Esophagus muscularis mucosa (tissue), 4 donors: ENCODE measurements at regions not wholly inside any gene's neighbourhood (a gene's known extent, or its start where the extent isn't known, plus 50 kb on each side); places are given as distances from the start of the nearest gene placed in this dataset.
"Not testable (repeated sequence)": the region's sequence is repeated elsewhere in the genome, so short reads cannot be mapped to it uniquely, and the experiment has no call there.

ENCODE experiments used
- DNase-seq: peaks from one replicate; pipeline ENCODE4 v3.0.0-alpha.2; 2017; ENCODE audit errors: extremely low spot score
- H3K27ac ChIP-seq, 4 donors: fragments of 200-600 bp; sonication (generic); replicated peaks in 1 of 4; 1 replicate in 3 of 4; 2 replicates in 1 of 4; pipeline ENCODE4 v1.5.1; 2016 to 2019; ENCODE audit warnings: mild to moderate bottlenecking in 1 of 4
- H3K27me3 ChIP-seq, 4 donors: fragments of 200-600 bp; sonication (generic); one replicate each; pipeline versions ENCODE4 v1.5.1 to v1.6.0; 2016 to 2019
- H3K36me3 ChIP-seq, 4 donors: fragments of 200-600 bp; sonication (generic); one replicate each; pipeline ENCODE4 v1.5.1; 2016 to 2019
- H3K4me1 ChIP-seq, 4 donors: fragments of 200-600 bp; sonication (generic); one replicate each; pipeline ENCODE4 v1.5.1; 2016 to 2019
- H3K4me3 ChIP-seq, 4 donors: fragments of 200-600 bp; sonication (generic); 1 replicate in 2 of 4; 2 replicates in 2 of 4; pipeline ENCODE4 v1.5.1; 2016 to 2019; ENCODE audit warnings: mild to moderate bottlenecking in 4 of 4, moderate library complexity in 1 of 4
- H3K9me3 ChIP-seq, 4 donors: fragments of 200-600 bp; sonication (generic); 1 replicate in 3 of 4; 2 replicates in 1 of 4; pipeline ENCODE4 v1.5.1; 2016 to 2019
- EP300 ChIP-seq: sonication (generic); formaldehyde crosslinking; IDR thresholded peaks from one replicate; pipeline ENCODE4 v1.6.1; 2017; ENCODE audit warnings: antibody characterized with exemption
- POLR2A ChIP-seq: fragments of 450-650 bp; IDR thresholded peaks from one replicate; pipeline ENCODE4 v1.6.1; 2017; ENCODE audit warnings: antibody characterized with exemption, moderate library complexity, mild to moderate bottlenecking, low read depth
- POLR2AphosphoS5 ChIP-seq, 2 donors: sonication (generic); formaldehyde crosslinking; IDR thresholded peaks; one replicate each; pipeline ENCODE4 v1.6.1; 2017; ENCODE audit warnings: antibody characterized with exemption in 2 of 2
- WGBS: methylation state at CpG from one replicate; pipeline ENCODE4 v1.1.5; 2018; 5-methylcytosine and 5-hydroxymethylcytosine counted together
- intact Hi-C: fragments of 100-400 bp; cut with DNase I; formaldehyde crosslinking; loops from one replicate; pipeline ENCODE4 v1.15.1; 2023
- TF ChIP-seq, protein P1 (sequence below), 3 experiments: fragments of 200-600 bp in 2 of 3; fragments of 450-650 bp in 1 of 3; sonication (generic) in 2 of 3; IDR thresholded peaks; one replicate each; pipeline ENCODE4 v1.5.1; 2017 to 2019; ENCODE audit warnings: antibody characterized with exemption in 3 of 3, mild to moderate bottlenecking in 2 of 3, moderate library complexity in 1 of 3

GRCh38 chr18:47380153-47380552 lies 128.7 kb upstream of the SKOR2 start:
- Histone ChIP-seq H3K4me1 (no peaks in the 10 kb centered on the region), H3K36me3 (no peaks in the 10 kb centered on the region), H3K4me3 (no peak overlapping the region), H3K9me3 (no peaks in the 10 kb centered on the region), H3K27ac (no peak overlapping the region), H3K27me3 (peaks cover 0 to 37% (median 0%) of the 10 kb centered on the region in 4 donors)
- 78% methylated on average over 1 of the region's 1 CpG for WGBS
- no peak for TF ChIP-seq EP300
- TF ChIP-seq POLR2A = no peak
- no peak for TF ChIP-seq POLR2AphosphoS5 (IDR thresholded peaks at IDR 0.05)
- TF ChIP-seq, protein P1, sequence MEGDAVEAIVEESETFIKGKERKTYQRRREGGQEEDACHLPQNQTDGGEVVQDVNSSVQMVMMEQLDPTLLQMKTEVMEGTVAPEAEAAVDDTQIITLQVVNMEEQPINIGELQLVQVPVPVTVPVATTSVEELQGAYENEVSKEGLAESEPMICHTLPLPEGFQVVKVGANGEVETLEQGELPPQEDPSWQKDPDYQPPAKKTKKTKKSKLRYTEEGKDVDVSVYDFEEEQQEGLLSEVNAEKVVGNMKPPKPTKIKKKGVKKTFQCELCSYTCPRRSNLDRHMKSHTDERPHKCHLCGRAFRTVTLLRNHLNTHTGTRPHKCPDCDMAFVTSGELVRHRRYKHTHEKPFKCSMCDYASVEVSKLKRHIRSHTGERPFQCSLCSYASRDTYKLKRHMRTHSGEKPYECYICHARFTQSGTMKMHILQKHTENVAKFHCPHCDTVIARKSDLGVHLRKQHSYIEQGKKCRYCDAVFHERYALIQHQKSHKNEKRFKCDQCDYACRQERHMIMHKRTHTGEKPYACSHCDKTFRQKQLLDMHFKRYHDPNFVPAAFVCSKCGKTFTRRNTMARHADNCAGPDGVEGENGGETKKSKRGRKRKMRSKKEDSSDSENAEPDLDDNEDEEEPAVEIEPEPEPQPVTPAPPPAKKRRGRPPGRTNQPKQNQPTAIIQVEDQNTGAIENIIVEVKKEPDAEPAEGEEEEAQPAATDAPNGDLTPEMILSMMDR (IDR thresholded peaks at IDR 0.05) = no peak
- DNase-seq = no peak
- intact Hi-C loops = no loop called here

DNA sequence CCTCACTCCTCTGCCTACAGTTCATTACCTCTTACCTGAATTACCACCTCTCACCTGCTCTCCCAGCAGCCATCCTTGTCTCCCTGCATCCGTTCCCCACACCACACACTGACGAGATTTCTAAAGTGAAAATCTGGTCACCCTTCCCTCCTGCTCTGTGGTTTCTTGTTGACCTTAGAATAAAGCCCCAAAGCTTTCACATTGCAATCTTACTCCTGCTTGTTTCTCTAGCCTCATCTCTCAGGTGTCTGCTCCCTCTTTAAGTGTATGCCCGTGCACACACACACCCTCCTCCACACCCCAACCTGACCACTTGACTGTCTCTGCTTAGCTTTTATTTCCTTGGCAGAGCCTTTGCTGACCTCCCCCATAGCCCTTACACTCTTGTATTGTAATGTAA lies 122.0 kb upstream of the SKOR2 start:
- TF ChIP-seq EP300 (no peak), POLR2AphosphoS5 (IDR thresholded peaks at IDR 0.05) (no peak), POLR2A (no peak)
- TF ChIP-seq, protein P1 (IDR thresholded peaks at IDR 0.05) = no peak
- no peaks in the 10 kb centered on the region for H3K9me3 ChIP-seq
- no peaks in the 10 kb centered on the region for H3K36me3 ChIP-seq
- no peak overlapping the region for H3K27ac ChIP-seq
- peaks cover 0 to 14% (median 0%) of the 10 kb centered on the region in 4 donors for H3K27me3 ChIP-seq
- H3K4me1 ChIP-seq = no peaks in the 10 kb centered on the region
- H3K4me3 ChIP-seq = no peak overlapping the region
- intact Hi-C loops = no loop called here
- no peak for DNase-seq
- 84% methylated on average over 3 of the region's 3 CpGs for WGBS

DNA sequence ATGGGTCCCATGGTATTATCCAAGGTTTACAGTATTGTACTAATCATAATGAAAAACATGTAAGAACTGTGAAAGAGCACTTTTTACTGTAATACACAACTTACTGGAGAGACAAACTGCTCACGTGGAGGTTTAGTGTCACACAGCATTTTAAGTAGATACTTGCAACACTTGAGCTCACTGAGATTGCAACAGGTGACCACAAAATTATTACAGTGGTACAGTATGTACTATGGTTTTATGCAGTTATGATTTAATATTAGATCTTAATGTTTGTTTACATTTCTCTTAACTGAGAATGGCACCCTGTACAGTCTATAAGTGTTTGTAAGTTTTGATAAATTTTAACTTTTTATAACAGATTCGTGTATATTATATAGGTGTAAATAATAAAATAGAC lies 118.6 kb upstream of the SKOR2 start:
- no peaks in the 10 kb centered on the region for H3K36me3 ChIP-seq
- no peak overlapping the region for H3K27ac ChIP-seq
- peaks cover 0 to 6% (median 0%) of the 10 kb centered on the region in 4 donors for H3K27me3 ChIP-seq
- H3K4me3 ChIP-seq = no peak overlapping the region
- peaks cover 0 to 11% (median 8%) of the 10 kb centered on the region in 4 donors for H3K9me3 ChIP-seq
- intact Hi-C loops = no loop called here
- no peak for TF ChIP-seq POLR2A
- no peak for TF ChIP-seq EP300
- TF ChIP-seq, protein P1 (IDR thresholded peaks at IDR 0.05) = no peak
- TF ChIP-seq POLR2AphosphoS5 (IDR thresholded peaks at IDR 0.05) = no peak
- DNase-seq = no peak
- H3K4me1 ChIP-seq = no peaks in the 10 kb centered on the region
- WGBS = 76% methylated on average over 2 of the region's 2 CpGs

DNA sequence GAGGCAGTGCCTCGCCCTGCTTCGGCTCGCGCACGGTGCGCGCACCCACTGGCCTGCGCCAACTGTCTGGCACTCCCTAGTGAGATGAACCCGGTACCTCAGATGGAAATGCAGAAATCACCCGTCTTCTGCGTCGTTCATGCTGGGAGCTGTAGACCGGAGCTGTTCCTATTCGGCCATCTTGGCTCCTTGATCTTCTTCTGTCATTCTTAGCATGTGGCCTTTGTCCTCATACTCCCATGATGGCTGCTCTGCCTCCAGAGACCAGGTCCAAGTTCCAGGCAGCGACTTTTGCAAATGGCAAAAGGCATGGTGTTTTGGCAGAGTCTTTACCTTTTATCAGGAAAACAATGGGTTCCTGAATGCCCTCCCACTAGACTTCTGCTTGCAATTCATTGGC lies 102.6 kb upstream of the SKOR2 start:
- H3K4me3 ChIP-seq, H3K27me3 ChIP-seq, intact Hi-C loops, DNase-seq, H3K4me1 ChIP-seq, H3K27ac ChIP-seq, H3K36me3 ChIP-seq: not testable (repeated sequence)
- 95% methylated on average over 15 of the region's 15 CpGs for WGBS
- H3K9me3 ChIP-seq = peaks cover 0 to 11% (median 2%) of the 10 kb centered on the region in 4 donors

GRCh38 chr18:47346016-47346415 lies 94.6 kb upstream of the SKOR2 start:
- DNase-seq = no peak
- Histone ChIP-seq H3K36me3 (no peaks in the 10 kb centered on the region), H3K4me3 (no peak overlapping the region), H3K9me3 (no peaks in the 10 kb centered on the region), H3K27me3 (no peaks in the 10 kb centered on the region), H3K4me1 (no peaks in the 10 kb centered on the region), H3K27ac (no peak overlapping the region)
- TF ChIP-seq POLR2A (no peak), POLR2AphosphoS5 (IDR thresholded peaks at IDR 0.05) (no peak), EP300 (no peak)
- TF ChIP-seq, protein P1 (IDR thresholded peaks at IDR 0.05) = no peak
- no CpG with 5 or more reads among the region's 1 CpG for WGBS
- intact Hi-C loops = no loop called here
